ENCODE measurements at regions not wholly inside any gene's neighbourhood (a gene's known extent, or its start where the extent isn't known, plus 50 kb on each side); places are given as distances from the start of the nearest gene placed in this dataset.

GRCh38 chr16:6258056-6258455, 1074.6 kb upstream of the RBFOX1 start:
- no peaks in the 10 kb centered on the region for H3K36me3 ChIP-seq (ENCODE audit: low read depth, low read length)
- H3K4me1 ChIP-seq (ENCODE audit: insufficient read depth, low read length): no peaks in the 10 kb centered on the region
- H3K9ac ChIP-seq (ENCODE audit: low read length): no peak overlapping the region
- no peaks in the 10 kb centered on the region for H3K9me2 ChIP-seq (replicated peaks; ENCODE audit: low read length)
- no peaks in the 10 kb centered on the region for H3K27me3 ChIP-seq (ENCODE audit: low read length)
- H3K9me3 ChIP-seq (ENCODE audit: low read length): no peaks in the 10 kb centered on the region
- no TSS peak for BruUV-seq (replicated peaks)
- H3K79me2 ChIP-seq (ENCODE audit: low read length): no peaks in the 10 kb centered on the region
- DNase-seq: no peak
- intact Hi-C loops (cut with micrococcal nuclease): no loop called here
- TF ChIP-seq EZH2phosphoT487 (IDR thresholded peaks at IDR 0.05; ENCODE audit: borderline replicate concordance, low read length) (no peak), EZH2 (IDR thresholded peaks at IDR 0.05; ENCODE audit: low read length, unreplicated experiment) (no peak), CTCF (conservative IDR thresholded peaks at IDR 0.05; ENCODE audit: low read depth, low read length) (no peak)
- ATAC-seq: no peak
- CTCF ChIA-PET: no interaction called here
- H3F3A ChIP-seq (ENCODE audit: low read length, unreplicated experiment): no peaks in the 10 kb centered on the region
- H3K4me2 ChIP-seq (ENCODE audit: low read length): no peak overlapping the region
- no peak overlapping the region for H3K4me3 ChIP-seq (ENCODE audit: low read length)
- H3K27ac ChIP-seq (ENCODE audit: low read length): no peak overlapping the region
- no peak overlapping the region for H2AFZ ChIP-seq (ENCODE audit: low read length)
- H4K20me1 ChIP-seq (ENCODE audit: low read length): no peaks in the 10 kb centered on the region
- POLR2A ChIA-PET (ENCODE audit: unreplicated experiment): no interaction called here

GRCh38 chr16:6252541-6252940, 1080.1 kb upstream of the RBFOX1 start:
- DNase-seq: no peak

GRCh38 chr16:6250511-6250910, 1082.1 kb upstream of the RBFOX1 start:
- Histone ChIP-seq H3F3A (ENCODE audit: low read length, unreplicated experiment) (no peaks in the 10 kb centered on the region), H3K36me3 (ENCODE audit: low read depth, low read length) (no peaks in the 10 kb centered on the region), H3K4me2 (ENCODE audit: low read length) (no peak overlapping the region), H3K4me1 (ENCODE audit: insufficient read depth, low read length) (no peaks in the 10 kb centered on the region), H3K9me3 (ENCODE audit: low read length) (no peaks in the 10 kb centered on the region), H3K27me3 (ENCODE audit: low read length) (no peaks in the 10 kb centered on the region), H3K79me2 (ENCODE audit: low read length) (no peaks in the 10 kb centered on the region), H3K9ac (ENCODE audit: low read length) (no peak overlapping the region), H3K9me2 (replicated peaks; ENCODE audit: low read length) (no peaks in the 10 kb centered on the region), H3K4me3 (ENCODE audit: low read length) (no peak overlapping the region), H4K20me1 (ENCODE audit: low read length) (no peaks in the 10 kb centered on the region), H3K27ac (ENCODE audit: low read length) (no peak overlapping the region), H2AFZ (ENCODE audit: low read length) (no peak overlapping the region)
- DNase-seq: no peak
- BruUV-seq (replicated peaks): no TSS peak
- no peak for TF ChIP-seq CTCF (conservative IDR thresholded peaks at IDR 0.05; ENCODE audit: low read depth, low read length)
- no peak for TF ChIP-seq EZH2phosphoT487 (IDR thresholded peaks at IDR 0.05; ENCODE audit: borderline replicate concordance, low read length)
- TF ChIP-seq EZH2 (IDR thresholded peaks at IDR 0.05; ENCODE audit: low read length, unreplicated experiment): no peak
- no peak for ATAC-seq
- CTCF ChIA-PET: no interaction called here
- intact Hi-C loops (cut with micrococcal nuclease): no loop called here
- POLR2A ChIA-PET (ENCODE audit: unreplicated experiment): no interaction called here

More at GRCh38 chr16:6252541-6252940, 1080.1 kb upstream of the RBFOX1 start:
- H2AFZ ChIP-seq (ENCODE audit: low read length): no peak overlapping the region
- H3K4me3 ChIP-seq (ENCODE audit: low read length): no peak overlapping the region
- ChIA-PET CTCF (no interaction called here), POLR2A (ENCODE audit: unreplicated experiment) (no interaction called here)
- H3K4me2 ChIP-seq (ENCODE audit: low read length): no peak overlapping the region
- no TSS peak for BruUV-seq (replicated peaks)
- H3F3A ChIP-seq (ENCODE audit: low read length, unreplicated experiment): no peaks in the 10 kb centered on the region
- no peaks in the 10 kb centered on the region for H3K36me3 ChIP-seq (ENCODE audit: low read depth, low read length)
- H3K27me3 ChIP-seq (ENCODE audit: low read length): no peaks in the 10 kb centered on the region
- H4K20me1 ChIP-seq (ENCODE audit: low read length): no peaks in the 10 kb centered on the region
- H3K9me3 ChIP-seq (ENCODE audit: low read length): no peaks in the 10 kb centered on the region
- no peaks in the 10 kb centered on the region for H3K9me2 ChIP-seq (replicated peaks; ENCODE audit: low read length)
- ATAC-seq: no peak
- H3K9ac ChIP-seq (ENCODE audit: low read length): no peak overlapping the region
- no peak overlapping the region for H3K27ac ChIP-seq (ENCODE audit: low read length)
- TF ChIP-seq EZH2phosphoT487 (IDR thresholded peaks at IDR 0.05; ENCODE audit: borderline replicate concordance, low read length): no peak
- TF ChIP-seq EZH2 (IDR thresholded peaks at IDR 0.05; ENCODE audit: low read length, unreplicated experiment): no peak
- TF ChIP-seq CTCF (conservative IDR thresholded peaks at IDR 0.05; ENCODE audit: low read depth, low read length): no peak
- H3K4me1 ChIP-seq (ENCODE audit: insufficient read depth, low read length): no peaks in the 10 kb centered on the region
- intact Hi-C loops (cut with micrococcal nuclease): no loop called here
- no peaks in the 10 kb centered on the region for H3K79me2 ChIP-seq (ENCODE audit: low read length)
